ENCODE measurements at regions not wholly inside any gene's neighbourhood (a gene's known extent, or its start where the extent isn't known, plus 50 kb on each side); places are given as distances from the start of the nearest gene placed in this dataset.

GRCh38 chr5:125316391-125316790 lies 570.0 kb upstream of the ZNF608 start:
- no peak for TF ChIP-seq CTCF (IDR thresholded peaks at IDR 0.05; ENCODE audit: low read length, missing control alignments)
- no peak overlapping the region for H3K4me3 ChIP-seq (replicated peaks; ENCODE audit: low read depth, low read length)
- DNase-seq (ENCODE audit: low read depth) = no peak

DNA sequence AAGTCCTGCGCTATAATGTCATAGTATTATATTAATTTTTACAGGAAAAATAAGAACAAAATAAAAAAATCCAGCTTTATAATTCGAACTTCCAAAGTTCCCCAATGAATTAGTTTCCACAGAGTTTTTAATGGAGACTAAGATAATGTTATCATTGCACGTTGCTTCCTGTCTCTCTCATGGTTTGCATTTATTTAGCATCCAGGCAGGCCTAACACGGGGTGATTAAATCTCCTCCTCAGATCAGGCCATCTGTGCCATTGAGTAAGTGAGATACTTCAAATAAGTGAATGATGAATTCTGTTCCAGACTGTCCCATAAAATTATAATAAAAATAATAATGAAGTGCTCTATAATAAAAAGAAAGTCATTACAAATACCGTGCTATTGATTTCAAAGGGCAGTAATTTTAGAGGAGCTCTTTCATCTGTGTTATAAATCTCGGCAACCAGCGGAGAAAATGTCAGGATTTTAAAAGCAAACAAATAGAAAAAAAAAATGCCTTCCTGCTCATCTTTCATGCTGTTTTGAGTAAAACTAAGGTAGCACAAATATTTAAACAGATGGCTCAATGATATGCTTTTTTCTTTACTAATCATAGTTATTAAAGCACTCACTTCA lies 570.6 kb upstream of the ZNF608 start:
- TF ChIP-seq CTCF (IDR thresholded peaks at IDR 0.05; ENCODE audit: low read length, missing control alignments) = no peak
- DNase-seq (ENCODE audit: low read depth) = no peak
- no peak overlapping the region for H3K4me3 ChIP-seq (replicated peaks; ENCODE audit: low read depth, low read length)

GRCh38 chr5:125317536-125317995 lies 571.1 kb upstream of the ZNF608 start:
- TF ChIP-seq CTCF (IDR thresholded peaks at IDR 0.05; ENCODE audit: low read length, missing control alignments) = no peak
- no peak overlapping the region for H3K4me3 ChIP-seq (replicated peaks; ENCODE audit: low read depth, low read length)
- no peak for DNase-seq (ENCODE audit: low read depth)

DNA sequence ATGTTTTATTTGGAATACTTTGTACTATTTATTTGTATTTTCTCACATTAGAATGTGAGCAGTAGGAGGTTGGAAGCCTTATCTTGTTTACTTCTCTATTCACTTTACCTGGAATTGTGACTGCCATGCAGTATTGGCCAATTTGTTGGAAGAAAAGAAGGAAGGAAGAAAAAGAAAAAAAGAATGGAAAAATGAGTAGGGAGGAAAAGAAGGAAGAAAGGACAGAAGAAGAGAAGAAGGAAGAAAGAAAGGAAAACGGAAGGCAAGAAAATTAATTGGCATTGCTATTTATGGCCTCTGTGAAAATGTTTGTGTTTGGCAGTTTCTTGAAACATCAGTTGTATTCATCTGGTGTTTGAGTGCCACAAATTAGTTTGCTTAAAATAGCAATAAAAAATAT lies 575.2 kb upstream of the ZNF608 start:
- DNase-seq (ENCODE audit: low read depth) = no peak
- no peak for TF ChIP-seq CTCF (IDR thresholded peaks at IDR 0.05; ENCODE audit: low read length, missing control alignments)
- H3K4me3 ChIP-seq (replicated peaks; ENCODE audit: low read depth, low read length) = no peak overlapping the region

DNA sequence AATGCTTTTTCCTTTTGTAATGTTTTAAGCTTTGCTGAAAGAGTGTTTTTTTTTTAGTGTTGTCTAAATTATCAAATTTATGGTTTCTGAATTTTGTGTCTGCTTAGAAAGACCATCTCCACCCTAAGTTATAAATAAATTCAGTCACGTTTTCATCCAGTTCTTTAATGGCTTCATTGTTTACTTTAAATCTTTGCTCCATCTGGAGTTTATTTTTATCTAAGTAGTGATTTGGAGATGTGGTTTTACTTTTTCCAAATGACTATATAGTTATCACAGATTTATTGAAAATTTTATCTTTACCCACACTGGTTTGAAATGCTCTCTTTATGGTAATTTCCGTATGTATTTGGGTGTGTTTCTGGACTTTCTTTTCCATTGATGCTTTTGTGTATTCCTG lies 577.2 kb upstream of the ZNF608 start:
- no peak overlapping the region for H3K4me3 ChIP-seq (replicated peaks; ENCODE audit: low read depth, low read length)
- TF ChIP-seq CTCF (IDR thresholded peaks at IDR 0.05; ENCODE audit: low read length, missing control alignments) = no peak
- no peak for DNase-seq (ENCODE audit: low read depth)

DNA sequence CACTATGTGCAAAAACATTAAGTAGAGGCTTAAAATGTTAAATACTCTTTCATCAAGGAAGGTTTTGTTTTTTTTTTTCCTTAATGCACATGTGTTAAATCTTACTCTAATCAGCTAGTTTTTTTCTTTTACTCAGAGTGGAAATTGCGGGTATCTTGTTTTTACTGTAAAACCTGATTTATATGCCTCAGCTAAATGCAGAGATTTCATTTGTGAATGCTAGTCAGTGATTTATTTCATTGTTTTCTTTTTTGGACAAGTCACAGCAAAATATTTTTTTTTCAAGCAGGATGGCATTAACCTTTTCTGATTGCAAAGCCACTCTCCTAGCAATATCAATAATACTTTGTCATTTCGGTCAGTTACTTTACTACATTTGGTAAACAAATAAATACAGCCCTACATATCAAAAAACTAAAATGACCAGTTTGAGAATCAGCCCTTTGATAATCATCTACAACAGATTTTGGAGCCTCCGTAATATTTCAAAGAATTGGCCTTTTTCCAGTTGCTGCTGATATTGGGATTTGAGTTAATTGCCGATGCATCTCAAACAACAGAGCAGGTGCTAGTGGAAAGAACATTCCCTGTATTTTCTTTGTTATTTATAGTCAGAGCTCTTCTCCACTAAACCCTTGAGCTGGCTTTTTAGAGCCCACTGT lies 579.2 kb upstream of the ZNF608 start:
- TF ChIP-seq CTCF (IDR thresholded peaks at IDR 0.05; ENCODE audit: low read length, missing control alignments) = no peak
- H3K4me3 ChIP-seq (replicated peaks; ENCODE audit: low read depth, low read length) = no peak overlapping the region
- no peak for DNase-seq (ENCODE audit: low read depth)

DNA sequence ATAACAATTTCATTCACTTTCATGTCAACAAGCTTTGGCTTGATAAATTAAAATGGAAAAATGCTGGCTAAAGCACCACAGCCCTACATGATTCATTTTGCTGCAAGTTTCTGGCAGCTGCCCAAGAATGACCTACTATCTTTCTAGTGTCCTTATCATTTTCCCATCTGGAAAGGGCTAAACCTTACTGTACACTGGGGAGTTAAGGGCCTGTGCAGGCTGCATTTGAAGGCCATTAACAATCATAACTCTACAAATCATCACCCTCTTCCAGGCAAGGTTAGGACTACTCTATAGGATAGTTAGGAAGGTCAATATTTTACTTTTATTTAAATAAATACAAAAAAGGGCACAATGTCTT lies 579.7 kb upstream of the ZNF608 start:
- TF ChIP-seq CTCF (IDR thresholded peaks at IDR 0.05; ENCODE audit: low read length, missing control alignments) = no peak
- H3K4me3 ChIP-seq (replicated peaks; ENCODE audit: low read depth, low read length) = no peak overlapping the region
- DNase-seq (ENCODE audit: low read depth) = peak; percentile 73
